ENCODE measurements at regions not wholly inside any gene's neighbourhood (a gene's known extent, or its start where the extent isn't known, plus 50 kb on each side); places are given as distances from the start of the nearest gene placed in this dataset.

- TF ChIP-seq CTCF (IDR thresholded peaks at IDR 0.05): no peak
- no peak for TF ChIP-seq EP300 (IDR thresholded peaks at IDR 0.05)
- no peak for TF ChIP-seq POLR2A (IDR thresholded peaks at IDR 0.05)
- TF ChIP-seq POLR2AphosphoS5 (IDR thresholded peaks at IDR 0.05): no peak
Measured at GRCh38 chr1:222417264-222417663, 130.6 kb downstream of the HHIPL2 start.

All from sigmoid colon (tissue), 4 donors.